MM.1S (cell line): ENCODE measurements at regions not wholly inside any gene's neighbourhood (a gene's known extent, or its start where the extent isn't known, plus 50 kb on each side); places are given as distances from the start of the nearest gene placed in this dataset.

Experiments
- DNase-seq: peaks from one replicate; pipeline ENCODE4 v3.0.0-alpha.2; 2015
- H2AFZ ChIP-seq: fragments of 300-600 bp; sonication (generic); 2 replicates; pipeline ENCODE4 v1.6.0; 2016; ENCODE audit warnings: antibody characterized with exemption, low read length
- H3F3A ChIP-seq: fragments of 300-600 bp; sonication (generic); 2 replicates; pipeline ENCODE4 v1.6.1; 2016; ENCODE audit warnings: mild to moderate bottlenecking, antibody characterized with exemption, low read length, moderate library complexity, mixed read lengths; ENCODE audit not compliant: insufficient read depth
- H3K27ac ChIP-seq: fragments of 300-600 bp; sonication (generic); 2 replicates; pipeline ENCODE4 v1.5.1; 2016; ENCODE audit warnings: mild to moderate bottlenecking, low read length
- H3K27me3 ChIP-seq: fragments of 300-600 bp; sonication (generic); replicated peaks from 2 replicates; pipeline ENCODE4 v1.6.0; 2016; ENCODE audit warnings: low read length; ENCODE audit not compliant: insufficient read depth
- H3K36me3 ChIP-seq: fragments of 300-600 bp; sonication (generic); replicated peaks from 2 replicates; pipeline ENCODE4 v1.6.1; 2016; ENCODE audit warnings: mild to moderate bottlenecking, low read length, mixed read lengths; ENCODE audit not compliant: insufficient read depth
- H3K4me1 ChIP-seq: fragments of 300-600 bp; sonication (generic); 2 replicates; pipeline ENCODE4 v1.6.1; 2016; ENCODE audit warnings: low read length, mixed read lengths
- H3K4me2 ChIP-seq: fragments of 300-600 bp; sonication (generic); 2 replicates; pipeline ENCODE4 v1.6.0; 2016; ENCODE audit warnings: low read depth, low read length
- H3K4me3 ChIP-seq: fragments of 300-600 bp; sonication (generic); 2 replicates; pipeline ENCODE4 v1.5.1; 2016; ENCODE audit warnings: low read length, mixed read lengths
- H3K79me2 ChIP-seq: fragments of 300-600 bp; sonication (generic); 2 replicates; pipeline ENCODE4 v1.6.1; 2016; ENCODE audit warnings: mixed run types, low read length, mixed read lengths
- H3K9ac ChIP-seq: fragments of 300-600 bp; sonication (generic); 2 replicates; pipeline ENCODE4 v1.6.1; 2016; ENCODE audit warnings: low read length, mixed read lengths
- H3K9me2 ChIP-seq: fragments of 300-600 bp; sonication (generic); replicated peaks from 2 replicates; pipeline ENCODE4 v1.6.1; 2016; ENCODE audit warnings: mild to moderate bottlenecking, low read length, mixed read lengths; ENCODE audit not compliant: insufficient read depth
- H3K9me3 ChIP-seq: fragments of 300-600 bp; sonication (generic); replicated peaks from 2 replicates; pipeline ENCODE4 v1.6.1; 2016; ENCODE audit warnings: mild to moderate bottlenecking, low read length, mixed read lengths; ENCODE audit not compliant: insufficient read depth
- H4K20me1 ChIP-seq: fragments of 300-600 bp; sonication (generic); 2 replicates; pipeline ENCODE4 v1.6.1; 2016; ENCODE audit warnings: mild to moderate bottlenecking, low read length, moderate library complexity, mixed read lengths; ENCODE audit not compliant: insufficient read depth
- EZH2 ChIP-seq: fragments of 300-600 bp; sonication (generic); optimal IDR thresholded peaks from 2 replicates; pipeline ENCODE3; 2017; ENCODE audit warnings: low read depth, mild to moderate bottlenecking, antibody characterized with exemption, low read length, mixed read lengths
- EZH2phosphoT487 ChIP-seq: fragments of 300-600 bp; sonication (generic); IDR thresholded peaks from 2 replicates; pipeline ENCODE4 v1.6.1; 2018; ENCODE audit warnings: antibody characterized with exemption, low read length
- TF ChIP-seq, protein P1 (sequence below): fragments of 300-600 bp; sonication (generic); IDR thresholded peaks from 2 replicates; pipeline ENCODE4 v1.5.1; 2016; ENCODE audit warnings: antibody characterized with exemption, low read length, mixed read lengths

DNA sequence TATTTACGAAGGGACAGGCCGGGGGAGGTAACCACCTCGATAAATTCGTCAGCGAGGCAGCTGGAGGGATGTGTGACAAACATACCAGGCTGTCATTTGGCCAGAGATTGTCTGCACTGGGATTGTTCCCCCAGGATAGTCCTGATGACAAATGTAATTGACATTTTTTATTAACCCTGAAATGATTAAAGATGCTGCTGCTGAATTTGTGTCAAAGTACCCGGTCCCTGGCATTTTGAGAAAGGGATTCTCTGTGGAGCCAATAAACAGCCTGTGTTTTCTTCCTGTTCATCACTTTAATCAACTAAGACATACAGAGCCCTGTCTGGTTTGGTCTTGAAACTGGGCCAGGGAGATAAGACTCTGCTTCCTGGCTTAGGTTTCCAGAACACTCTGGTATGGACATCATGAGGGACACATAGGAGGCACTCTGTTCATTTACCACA lies 117.6 kb downstream of the SLC25A47 start:
- Histone ChIP-seq H3K27ac (no peak overlapping the region), H2AFZ (no peak overlapping the region), H3F3A (no peaks in the 10 kb centered on the region), H3K4me3 (no peak overlapping the region), H3K9me2 (no peaks in the 10 kb centered on the region), H3K4me2 (no peak overlapping the region), H3K4me1 (no peaks in the 10 kb centered on the region), H4K20me1 (no peaks in the 10 kb centered on the region), H3K9me3 (no peaks in the 10 kb centered on the region), H3K9ac (no peak overlapping the region), H3K79me2 (no peaks in the 10 kb centered on the region), H3K27me3 (no peaks in the 10 kb centered on the region), H3K36me3 (no peaks in the 10 kb centered on the region)
- TF ChIP-seq EZH2 (no peak), EZH2phosphoT487 (no peak)
- TF ChIP-seq, protein P1, sequence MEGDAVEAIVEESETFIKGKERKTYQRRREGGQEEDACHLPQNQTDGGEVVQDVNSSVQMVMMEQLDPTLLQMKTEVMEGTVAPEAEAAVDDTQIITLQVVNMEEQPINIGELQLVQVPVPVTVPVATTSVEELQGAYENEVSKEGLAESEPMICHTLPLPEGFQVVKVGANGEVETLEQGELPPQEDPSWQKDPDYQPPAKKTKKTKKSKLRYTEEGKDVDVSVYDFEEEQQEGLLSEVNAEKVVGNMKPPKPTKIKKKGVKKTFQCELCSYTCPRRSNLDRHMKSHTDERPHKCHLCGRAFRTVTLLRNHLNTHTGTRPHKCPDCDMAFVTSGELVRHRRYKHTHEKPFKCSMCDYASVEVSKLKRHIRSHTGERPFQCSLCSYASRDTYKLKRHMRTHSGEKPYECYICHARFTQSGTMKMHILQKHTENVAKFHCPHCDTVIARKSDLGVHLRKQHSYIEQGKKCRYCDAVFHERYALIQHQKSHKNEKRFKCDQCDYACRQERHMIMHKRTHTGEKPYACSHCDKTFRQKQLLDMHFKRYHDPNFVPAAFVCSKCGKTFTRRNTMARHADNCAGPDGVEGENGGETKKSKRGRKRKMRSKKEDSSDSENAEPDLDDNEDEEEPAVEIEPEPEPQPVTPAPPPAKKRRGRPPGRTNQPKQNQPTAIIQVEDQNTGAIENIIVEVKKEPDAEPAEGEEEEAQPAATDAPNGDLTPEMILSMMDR, result no peak
- DNase-seq, result no peak

DNA sequence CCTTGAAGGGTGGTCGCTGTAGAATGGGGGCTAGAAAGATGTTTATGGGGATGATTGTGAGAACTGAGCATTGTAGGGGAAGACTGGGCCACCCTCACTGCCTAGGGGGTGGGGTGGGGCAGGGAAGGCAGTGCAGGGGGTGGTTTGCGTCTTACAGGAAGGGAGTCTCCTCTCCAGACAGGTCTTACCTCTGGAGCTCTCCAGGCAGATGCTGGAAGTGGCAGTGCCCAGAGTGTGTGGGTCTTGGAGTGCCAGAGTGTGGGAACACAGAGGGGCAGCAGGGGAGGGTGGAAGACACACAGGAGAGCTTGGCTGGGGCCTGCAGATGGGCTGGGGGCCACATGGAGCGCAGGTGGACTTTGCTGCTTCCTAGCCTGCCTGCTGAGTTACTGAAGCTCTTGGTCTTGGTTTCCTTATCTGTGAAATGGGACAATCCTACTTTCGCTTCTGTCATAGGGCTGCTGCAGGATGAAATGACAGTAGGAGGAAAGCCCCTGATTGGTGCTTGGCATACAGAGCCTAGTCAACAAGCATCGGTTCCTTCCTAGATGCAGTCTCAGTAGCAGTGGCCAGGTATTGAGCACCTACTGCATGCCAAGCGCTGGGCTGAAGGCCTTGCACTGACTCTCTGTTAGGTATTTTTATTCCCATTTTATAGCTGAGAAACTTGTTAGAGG lies 118.3 kb downstream of the SLC25A47 start:
- H3K9me3 ChIP-seq, result no peaks in the 10 kb centered on the region
- H3K27me3 ChIP-seq, result no peaks in the 10 kb centered on the region
- H3K36me3 ChIP-seq, result no peaks in the 10 kb centered on the region
- H3K4me2 ChIP-seq, result no peak overlapping the region
- H3K9ac ChIP-seq, result no peak overlapping the region
- TF ChIP-seq, protein P1, result no peak
- TF ChIP-seq EZH2 (no peak), EZH2phosphoT487 (no peak)
- no peaks in the 10 kb centered on the region for H3K4me1 ChIP-seq
- no peak overlapping the region for H3K4me3 ChIP-seq
- no peak overlapping the region for H2AFZ ChIP-seq
- DNase-seq, result no peak
- H3F3A ChIP-seq, result no peaks in the 10 kb centered on the region
- H3K27ac ChIP-seq, result no peak overlapping the region
- H4K20me1 ChIP-seq, result no peaks in the 10 kb centered on the region
- no peaks in the 10 kb centered on the region for H3K79me2 ChIP-seq
- no peaks in the 10 kb centered on the region for H3K9me2 ChIP-seq

- H3K27ac ChIP-seq, result no peak overlapping the region
- TF ChIP-seq EZH2phosphoT487 (no peak), EZH2 (no peak)
- TF ChIP-seq, protein P1, result no peak
- DNase-seq, result no peak
Measured at GRCh38 chr14:100442036-100442435, 118.9 kb downstream of the SLC25A47 start.

More at GRCh38 chr14:100442036-100442435, 118.9 kb downstream of the SLC25A47 start:
- no peak overlapping the region for H3K4me3 ChIP-seq
- H3F3A ChIP-seq, result no peaks in the 10 kb centered on the region
- no peaks in the 10 kb centered on the region for H3K27me3 ChIP-seq
- no peaks in the 10 kb centered on the region for H3K36me3 ChIP-seq
- no peaks in the 10 kb centered on the region for H3K4me1 ChIP-seq
- no peaks in the 10 kb centered on the region for H3K9me3 ChIP-seq
- H3K9ac ChIP-seq, result no peak overlapping the region
- H3K4me2 ChIP-seq, result no peak overlapping the region
- H4K20me1 ChIP-seq, result no peaks in the 10 kb centered on the region
- H3K9me2 ChIP-seq, result no peaks in the 10 kb centered on the region
- no peaks in the 10 kb centered on the region for H3K79me2 ChIP-seq
- no peak overlapping the region for H2AFZ ChIP-seq
